ENCODE measurements at regions not wholly inside any gene's neighbourhood (a gene's known extent, or its start where the extent isn't known, plus 50 kb on each side); places are given as distances from the start of the nearest gene placed in this dataset.

DNA sequence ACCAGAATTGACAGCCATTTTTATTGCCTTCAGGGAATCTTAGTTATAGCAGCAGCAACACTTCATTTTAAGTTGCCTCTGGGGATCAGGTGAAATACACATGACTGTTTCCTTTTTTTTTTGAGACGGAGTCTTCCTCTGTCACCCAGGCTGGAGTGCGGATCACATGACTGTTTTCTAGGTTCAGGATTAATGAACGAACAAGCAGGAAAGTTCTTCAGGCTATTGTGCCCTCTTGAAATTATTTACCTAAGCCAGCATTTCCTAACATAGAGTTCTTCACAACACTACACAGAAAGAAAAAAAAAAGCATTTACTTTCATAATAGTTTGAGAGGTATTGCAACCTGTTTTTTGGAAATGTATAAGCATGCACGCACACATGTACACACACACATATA lies 2032.8 kb downstream of the PCDH7 start:
- TF ChIP-seq ZNF274 (IDR thresholded peaks at IDR 0.05; ENCODE audit: low read depth, low read length) (no peak), SUZ12 (IDR thresholded peaks at IDR 0.05; ENCODE audit: extremely low read depth, insufficient read depth, insufficient read length) (no peak)

All from NT2/D1 (cell line).